Astrocyte (in vitro differentiated cells and primary cell): ENCODE measurements at regions not wholly inside any gene's neighbourhood (a gene's known extent, or its start where the extent isn't known, plus 50 kb on each side); places are given as distances from the start of the nearest gene placed in this dataset.

ENCODE experiments used
- DNase-seq: peaks from one replicate; pipeline ENCODE4 v3.0.0-alpha.2; 2010; ENCODE audit warnings: low read depth
- FAIRE-seq: peaks from 2 replicates; lab custom pipeline; 2011; peaks lifted over from hg19 to GRCh38; lab: Jason Lieb, UNC
- H2AFZ ChIP-seq: 2 replicates; pipeline ENCODE4 v1.6.0; 2012; ENCODE audit warnings: low read depth, low read length, inconsistent platforms
- H3K27ac ChIP-seq: 2 replicates; pipeline ENCODE4 v1.5.1; 2011; ENCODE audit warnings: low read depth, low read length, inconsistent platforms
- H3K27me3 ChIP-seq: 2 replicates; pipeline ENCODE4 v1.6.0; 2011; ENCODE audit warnings: low read length, inconsistent platforms; ENCODE audit not compliant: insufficient read depth
- H3K36me3 ChIP-seq: 2 replicates; pipeline ENCODE4 v1.5.1; 2011; ENCODE audit warnings: low read length, inconsistent platforms; ENCODE audit not compliant: insufficient read depth
- H3K4me1 ChIP-seq: 2 replicates; pipeline ENCODE4 v1.5.1; 2011; ENCODE audit warnings: low read length, inconsistent platforms; ENCODE audit not compliant: insufficient read depth
- H3K4me2 ChIP-seq: 2 replicates; pipeline ENCODE4 v1.6.0; 2012; ENCODE audit warnings: low read length, inconsistent platforms
- H3K4me3 ChIP-seq: 2 replicates; pipeline ENCODE4 v1.5.1; 2011; ENCODE audit warnings: low read depth, mild to moderate bottlenecking, low read length, inconsistent platforms; ENCODE audit not compliant: insufficient read depth
- H3K79me2 ChIP-seq: 2 replicates; pipeline ENCODE4 v1.6.0; 2012; ENCODE audit warnings: mild to moderate bottlenecking, low read length, inconsistent platforms; ENCODE audit not compliant: insufficient read depth
- H3K9ac ChIP-seq: 2 replicates; pipeline ENCODE4 v1.6.0; 2012; ENCODE audit warnings: mild to moderate bottlenecking, low read length, inconsistent platforms
- H3K9me3 ChIP-seq: 2 replicates; pipeline ENCODE4 v1.5.1; 2012; ENCODE audit warnings: low read depth, mild to moderate bottlenecking, low read length, inconsistent platforms; ENCODE audit not compliant: insufficient read depth
- H4K20me1 ChIP-seq: 2 replicates; pipeline ENCODE4 v1.6.0; 2012; ENCODE audit warnings: low read length, inconsistent platforms; ENCODE audit not compliant: insufficient read depth
- H3K27ac Mint-ChIP-seq: one replicate; pipeline ENCODE4 v1.8.0; 2021; ENCODE audit warnings: mild to moderate bottlenecking, mixed read lengths; ENCODE audit not compliant: unreplicated experiment
- H3K27me3 Mint-ChIP-seq: one replicate; pipeline ENCODE4 v1.8.0; 2021; ENCODE audit warnings: low read depth, mixed read lengths; ENCODE audit not compliant: unreplicated experiment
- H3K36me3 Mint-ChIP-seq: one replicate; pipeline ENCODE4 v1.8.0; 2021; ENCODE audit warnings: low read depth, mixed read lengths; ENCODE audit not compliant: unreplicated experiment
- H3K4me1 Mint-ChIP-seq: one replicate; pipeline ENCODE4 v1.8.0; 2021; ENCODE audit warnings: low read depth, mixed read lengths; ENCODE audit not compliant: unreplicated experiment
- H3K4me3 Mint-ChIP-seq: one replicate; pipeline ENCODE4 v1.8.0; 2021; ENCODE audit warnings: mild to moderate bottlenecking, moderate library complexity, mixed read lengths; ENCODE audit not compliant: unreplicated experiment
- H3K9me3 Mint-ChIP-seq: one replicate; pipeline ENCODE4 v1.8.0; 2021; ENCODE audit warnings: mild to moderate bottlenecking, mixed read lengths; ENCODE audit not compliant: unreplicated experiment
- EZH2 ChIP-seq: IDR thresholded peaks from 2 replicates; pipeline ENCODE4 v1.6.1; 2012; ENCODE audit warnings: mild to moderate bottlenecking, low read length, inconsistent platforms; ENCODE audit not compliant: insufficient read depth
- TF ChIP-seq, protein P1 (sequence below): IDR thresholded peaks from 2 replicates; pipeline ENCODE4 v1.5.1; 2011; ENCODE audit warnings: low read depth, mild to moderate bottlenecking, inconsistent platforms, low read length, moderate library complexity; ENCODE audit not compliant: insufficient read depth

DNA sequence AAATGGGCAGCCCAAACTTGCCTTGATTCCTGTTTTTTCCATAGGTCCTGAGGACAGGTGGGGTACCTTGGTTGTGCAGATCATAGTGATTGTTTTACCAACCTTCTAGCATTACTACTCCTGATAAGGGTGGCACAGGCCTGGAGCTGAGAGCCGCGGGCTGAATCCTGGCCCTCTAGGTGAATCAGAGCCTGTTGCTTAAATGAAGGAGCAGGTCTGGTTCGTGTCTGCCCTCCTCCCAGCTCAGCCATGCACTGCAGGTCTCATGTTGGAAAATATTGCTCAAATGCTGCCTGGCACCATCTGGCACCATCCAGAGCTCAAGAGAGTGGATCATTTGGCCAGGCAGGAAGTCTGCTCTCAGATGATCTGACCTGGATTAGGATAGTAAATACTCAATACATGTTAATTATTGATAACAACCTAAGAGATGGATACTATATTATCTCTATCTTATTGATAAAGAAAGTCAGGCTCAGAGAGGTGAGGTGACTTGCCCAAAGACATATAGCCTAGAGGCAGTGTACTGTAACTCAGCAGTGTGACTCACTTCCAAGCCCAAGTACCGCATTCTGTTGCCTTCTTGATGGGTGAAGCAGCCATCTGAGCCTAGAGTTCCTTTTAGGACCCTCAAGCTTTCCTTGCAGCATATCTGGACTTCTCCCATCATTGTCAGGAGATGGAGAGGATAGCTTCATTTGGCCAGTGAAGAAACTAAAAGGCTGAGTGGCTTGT, 104.3 kb upstream of the PITX1 start:
- Histone ChIP-seq H3K36me3 (no peaks in the 10 kb centered on the region), H3K27ac (no peak overlapping the region), H3K4me3 (no peak overlapping the region), H3K4me1 (peaks cover 14% of the 10 kb centered on the region), H3K27me3 (peaks cover 2% of the 10 kb centered on the region), H3K9me3 (no peaks in the 10 kb centered on the region), H4K20me1 (no peaks in the 10 kb centered on the region), H3K4me2 (no peak overlapping the region), H3K79me2 (no peaks in the 10 kb centered on the region), H3K9ac (no peak overlapping the region), H2AFZ (no peak overlapping the region)
- TF ChIP-seq, protein P1, sequence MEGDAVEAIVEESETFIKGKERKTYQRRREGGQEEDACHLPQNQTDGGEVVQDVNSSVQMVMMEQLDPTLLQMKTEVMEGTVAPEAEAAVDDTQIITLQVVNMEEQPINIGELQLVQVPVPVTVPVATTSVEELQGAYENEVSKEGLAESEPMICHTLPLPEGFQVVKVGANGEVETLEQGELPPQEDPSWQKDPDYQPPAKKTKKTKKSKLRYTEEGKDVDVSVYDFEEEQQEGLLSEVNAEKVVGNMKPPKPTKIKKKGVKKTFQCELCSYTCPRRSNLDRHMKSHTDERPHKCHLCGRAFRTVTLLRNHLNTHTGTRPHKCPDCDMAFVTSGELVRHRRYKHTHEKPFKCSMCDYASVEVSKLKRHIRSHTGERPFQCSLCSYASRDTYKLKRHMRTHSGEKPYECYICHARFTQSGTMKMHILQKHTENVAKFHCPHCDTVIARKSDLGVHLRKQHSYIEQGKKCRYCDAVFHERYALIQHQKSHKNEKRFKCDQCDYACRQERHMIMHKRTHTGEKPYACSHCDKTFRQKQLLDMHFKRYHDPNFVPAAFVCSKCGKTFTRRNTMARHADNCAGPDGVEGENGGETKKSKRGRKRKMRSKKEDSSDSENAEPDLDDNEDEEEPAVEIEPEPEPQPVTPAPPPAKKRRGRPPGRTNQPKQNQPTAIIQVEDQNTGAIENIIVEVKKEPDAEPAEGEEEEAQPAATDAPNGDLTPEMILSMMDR = no peak
- TF ChIP-seq EZH2 = no peak
- H3K27ac Mint-ChIP-seq = no peak overlapping the region
- FAIRE-seq = no peak
- no peak overlapping the region for H3K4me3 Mint-ChIP-seq
- peaks cover 4% of the 10 kb centered on the region for H3K36me3 Mint-ChIP-seq
- H3K9me3 Mint-ChIP-seq = peaks cover 4% of the 10 kb centered on the region
- no peak for DNase-seq
- H3K4me1 Mint-ChIP-seq = peaks cover 7% of the 10 kb centered on the region
- peaks cover 45% of the 10 kb centered on the region for H3K27me3 Mint-ChIP-seq

DNA sequence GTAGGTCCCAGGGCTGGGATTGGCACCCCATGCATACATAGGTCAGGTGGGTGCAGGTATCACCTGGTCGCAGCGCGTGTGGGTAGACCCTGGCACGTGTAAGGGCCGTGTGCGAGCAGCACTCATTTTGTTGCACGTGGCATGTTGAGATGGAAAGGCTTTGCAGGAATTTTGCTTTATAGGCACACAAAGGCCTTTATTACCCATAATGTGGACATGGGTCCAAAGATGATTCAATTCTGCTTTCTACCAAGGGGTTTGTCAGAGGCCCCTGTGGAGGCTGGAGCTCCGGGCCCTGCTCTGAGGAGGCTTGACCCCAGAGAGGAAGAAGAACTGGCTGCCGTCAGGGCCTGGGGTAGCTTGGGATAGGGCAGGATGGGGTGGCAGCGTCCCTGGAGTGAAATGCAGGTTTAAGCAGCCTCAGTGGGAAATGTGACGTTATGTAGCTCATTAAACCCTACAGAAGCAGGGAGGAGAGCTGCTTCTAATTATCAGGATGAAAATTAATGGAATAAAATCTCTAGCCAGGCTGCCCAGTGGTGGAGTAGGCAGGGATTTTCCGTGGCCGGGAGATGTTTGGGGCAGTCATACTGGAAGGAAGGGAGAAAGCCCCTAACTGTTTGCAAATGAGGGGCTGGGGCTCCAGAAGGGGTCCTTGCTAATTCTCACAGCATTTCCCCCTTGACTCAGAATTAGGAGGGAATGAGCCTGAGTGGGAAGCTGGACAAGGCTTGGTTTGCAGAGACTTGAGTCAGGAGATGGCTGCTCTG, 103.3 kb upstream of the PITX1 start:
- Histone ChIP-seq H2AFZ (no peak overlapping the region), H3K36me3 (no peaks in the 10 kb centered on the region), H3K27ac (no peak overlapping the region), H3K4me3 (no peak overlapping the region), H4K20me1 (no peaks in the 10 kb centered on the region), H3K4me2 (no peak overlapping the region), H3K79me2 (no peaks in the 10 kb centered on the region), H3K9ac (no peak overlapping the region), H3K9me3 (no peaks in the 10 kb centered on the region), H3K4me1 (peaks cover 14% of the 10 kb centered on the region), H3K27me3 (peaks cover 2% of the 10 kb centered on the region)
- no peak for TF ChIP-seq EZH2
- TF ChIP-seq, protein P1 = no peak
- no peak overlapping the region for H3K27ac Mint-ChIP-seq
- FAIRE-seq (no peak), DNase-seq (no peak)
- peaks cover 48% of the 10 kb centered on the region for H3K27me3 Mint-ChIP-seq
- peaks cover 7% of the 10 kb centered on the region for H3K4me1 Mint-ChIP-seq
- peaks cover 4% of the 10 kb centered on the region for H3K9me3 Mint-ChIP-seq
- peaks cover 4% of the 10 kb centered on the region for H3K36me3 Mint-ChIP-seq
- H3K4me3 Mint-ChIP-seq = no peak overlapping the region
